ENCODE measurements at regions not wholly inside any gene's neighbourhood (a gene's known extent, or its start where the extent isn't known, plus 50 kb on each side); places are given as distances from the start of the nearest gene placed in this dataset.

- DNase-seq = peak; percentile 67
Measured at GRCh38 chr20:46814366-46815232, 80.0 kb upstream of the EYA2 start.

DNA sequence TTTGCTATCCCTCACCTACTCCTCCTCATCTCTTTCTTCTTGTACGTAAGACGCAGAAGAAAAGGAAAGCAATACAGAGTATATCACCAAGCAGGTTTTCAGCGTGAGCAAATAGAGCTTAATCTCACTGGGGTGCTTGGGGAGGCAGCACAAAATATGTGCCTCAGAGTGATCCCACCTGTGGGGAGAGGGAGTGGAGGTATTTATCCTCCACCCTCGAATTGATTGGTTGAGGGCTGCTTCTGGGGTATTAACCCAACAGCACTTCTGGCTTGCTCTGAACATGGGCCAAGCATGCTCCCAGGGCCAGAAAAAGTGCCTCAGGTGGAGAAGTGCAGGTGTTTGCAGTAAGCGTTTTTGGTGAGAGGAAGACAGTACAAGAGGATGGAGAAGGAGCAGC is 78.5 kb upstream of the EYA2 start:
- DNase-seq = no peak

DNA sequence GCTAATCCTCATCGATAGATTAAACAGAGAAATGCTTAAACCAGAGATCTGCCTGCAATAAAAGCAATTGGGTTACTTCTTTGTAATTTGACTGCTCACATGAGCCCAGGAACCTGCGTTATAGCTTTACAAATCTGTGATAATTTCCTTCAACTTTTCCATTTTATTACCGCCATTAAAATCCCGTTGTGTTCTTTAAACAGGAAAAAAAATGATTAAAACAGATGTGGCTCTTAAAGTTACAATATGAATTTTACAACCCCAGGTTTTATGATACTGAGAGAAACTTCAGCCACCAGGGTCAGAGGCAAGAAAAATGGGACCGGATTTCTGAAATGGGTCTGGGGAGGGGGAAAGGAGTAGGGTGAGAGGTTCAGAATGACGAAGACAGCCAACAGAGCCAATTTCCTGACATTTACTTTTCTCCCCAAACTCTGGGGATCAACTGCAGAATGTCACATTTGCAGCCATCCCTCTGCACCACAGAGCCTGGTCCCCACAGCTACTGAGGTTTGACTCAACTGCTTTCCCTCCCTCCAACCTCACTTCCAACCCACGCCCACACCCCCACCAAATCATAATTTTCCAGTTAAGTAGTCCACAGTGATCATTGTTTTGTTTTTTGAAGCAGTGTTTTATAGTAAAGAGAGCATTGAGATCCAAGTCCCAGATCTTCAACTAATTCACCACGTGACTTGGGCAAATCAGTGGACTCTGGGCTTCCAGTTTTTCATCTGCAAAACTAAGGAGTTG is 77.6 kb upstream of the EYA2 start:
- no peak for DNase-seq

DNA sequence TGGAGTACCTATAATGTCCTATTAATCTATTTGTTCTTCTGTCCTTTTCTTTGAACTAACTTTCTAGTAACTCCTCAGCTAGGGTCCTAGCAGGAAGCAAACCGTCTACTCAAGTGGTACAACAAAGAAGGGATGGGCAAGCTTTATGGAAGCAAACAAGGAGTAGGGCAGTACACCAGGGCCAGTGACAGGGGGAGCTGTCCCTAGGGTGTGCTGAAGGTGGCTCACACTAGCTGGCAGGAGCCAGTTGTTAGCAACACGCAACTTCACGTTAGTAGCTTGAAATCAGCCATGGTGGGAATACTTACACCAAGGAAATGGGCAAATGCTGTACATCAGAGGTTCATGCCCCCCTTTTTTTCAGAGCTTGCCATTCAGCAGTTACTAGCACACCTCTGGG is 74.0 kb upstream of the EYA2 start:
- DNase-seq = no peak

DNA sequence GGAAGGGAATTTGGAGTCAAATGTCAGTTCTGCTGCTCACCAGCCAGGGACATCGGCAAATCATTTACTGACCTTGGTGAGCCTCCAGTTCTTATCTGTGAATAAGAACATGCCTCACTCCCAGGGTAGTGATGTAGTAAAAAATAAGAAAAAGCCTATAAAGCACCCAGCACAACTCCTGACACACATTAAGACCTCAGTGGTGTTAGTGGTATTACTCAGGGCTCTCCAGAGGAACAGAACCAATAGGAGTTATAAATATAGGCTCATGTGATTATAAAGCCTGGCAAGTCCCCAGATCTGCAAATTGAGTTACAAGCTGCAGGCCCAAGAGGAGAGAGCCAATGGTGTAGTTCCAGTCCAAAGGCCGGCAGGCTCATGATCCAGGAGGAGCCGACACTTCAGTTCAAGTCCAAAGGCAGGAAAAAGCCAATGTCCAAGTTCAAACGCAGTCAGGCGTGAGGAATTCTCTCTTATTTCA is 71.3 kb upstream of the EYA2 start:
- no peak for DNase-seq

- no peak for DNase-seq
Measured at GRCh38 chr20:46823753-46824152, 70.9 kb upstream of the EYA2 start.

- no peak for DNase-seq
Measured at GRCh38 chr20:46826343-46826984, 68.2 kb upstream of the EYA2 start.

- DNase-seq = no peak
Measured at GRCh38 chr20:46827718-46828458, 66.8 kb upstream of the EYA2 start.

GRCh38 chr20:46828471-46828870 is 66.2 kb upstream of the EYA2 start:
- peak; percentile 41 for DNase-seq

GRCh38 chr20:46830886-46831632 is 63.6 kb upstream of the EYA2 start:
- DNase-seq = no peak

- no peak for DNase-seq
Measured at GRCh38 chr20:46831633-46832011, 63.0 kb upstream of the EYA2 start.

DNA sequence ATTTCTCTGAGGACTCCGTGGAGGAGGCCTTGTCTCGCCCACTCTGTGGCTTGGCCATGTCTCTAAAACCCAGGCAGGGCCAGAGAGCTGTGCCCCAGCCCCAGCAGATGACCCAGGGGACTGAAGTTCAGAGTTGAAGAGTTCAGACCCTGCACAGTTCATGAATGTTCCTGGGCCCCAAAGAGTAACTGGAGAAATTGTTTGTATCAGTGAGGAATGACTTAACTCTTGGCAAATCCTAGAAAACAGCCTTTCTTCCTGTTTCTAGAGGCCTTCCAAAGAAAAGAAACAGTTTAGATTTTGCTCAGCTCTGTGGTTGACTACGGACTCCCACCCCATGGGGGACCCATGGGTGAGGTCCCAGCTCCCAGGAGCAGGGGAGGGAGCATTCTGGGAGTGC is 62.1 kb upstream of the EYA2 start:
- no peak for DNase-seq

- no peak for DNase-seq
Measured at GRCh38 chr20:46833360-46833759, 61.3 kb upstream of the EYA2 start.

- DNase-seq = no peak
Measured at GRCh38 chr20:46835418-46835817, 59.2 kb upstream of the EYA2 start.

- no peak for DNase-seq
Measured at GRCh38 chr20:46837083-46837482, 57.6 kb upstream of the EYA2 start.

DNA sequence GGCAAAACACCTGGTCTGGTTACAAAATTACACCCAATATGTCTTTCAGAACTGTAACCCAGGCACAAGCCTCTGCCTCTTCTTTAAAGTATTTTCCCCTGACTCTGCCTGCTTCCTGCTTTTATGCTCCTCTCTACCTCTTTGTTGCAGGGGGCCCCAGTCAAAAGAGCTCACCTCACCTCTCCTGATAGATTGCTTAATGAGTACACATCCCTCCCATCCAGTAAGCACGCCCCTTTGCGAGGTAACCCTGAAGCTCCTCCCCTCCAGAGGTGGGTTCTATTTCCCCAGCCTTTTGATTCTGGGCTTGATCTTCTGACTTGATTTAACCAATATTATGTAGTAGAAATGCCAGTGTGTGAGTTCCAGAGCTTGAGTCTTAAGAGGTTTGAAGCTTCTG is 56.6 kb upstream of the EYA2 start:
- DNase-seq = no peak

DNA sequence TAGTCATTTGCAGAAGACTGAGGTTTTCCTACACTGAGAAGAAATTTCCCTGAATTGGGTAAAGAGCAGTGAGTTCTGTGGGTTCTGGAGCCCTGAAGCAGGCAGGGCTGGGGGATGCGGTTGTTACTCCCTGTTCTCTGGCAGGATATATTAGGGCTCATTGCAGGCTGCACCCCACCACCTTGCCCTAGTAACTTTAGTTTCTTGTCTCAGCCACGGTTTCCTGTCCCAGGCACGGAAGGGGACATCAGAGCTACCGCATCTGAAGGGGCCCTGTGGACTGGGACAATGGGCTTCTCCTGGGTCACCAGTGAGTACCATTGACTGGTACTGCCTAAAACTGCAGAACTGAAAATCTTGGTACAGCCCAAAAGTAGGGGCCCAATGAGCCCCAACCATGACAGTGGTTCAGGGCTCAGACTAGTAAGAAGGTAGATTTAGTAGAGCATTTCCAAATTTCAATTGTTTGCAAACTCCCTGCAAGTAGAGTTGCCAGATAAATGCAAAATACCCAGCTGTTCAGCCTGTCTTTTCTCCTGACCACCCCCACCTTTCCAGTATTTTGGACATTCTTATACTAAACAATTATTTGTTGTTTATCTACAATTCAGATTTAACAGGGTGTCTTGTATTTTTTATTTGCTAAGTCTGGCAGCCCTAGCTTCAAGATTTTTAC is 54.5 kb upstream of the EYA2 start:
- DNase-seq = no peak
